Upper lobe of left lung (tissue), 4 donors: ENCODE measurements at regions not wholly inside any gene's neighbourhood (a gene's known extent, or its start where the extent isn't known, plus 50 kb on each side); places are given as distances from the start of the nearest gene placed in this dataset.

Experiments used
- EP300 ChIP-seq, 4 donors: sonication (generic); formaldehyde crosslinking; IDR thresholded peaks; one replicate each; pipeline ENCODE4 v1.5.1; 2017; ENCODE audit warnings: antibody characterized with exemption in 4 of 4, control low read depth in 2 of 4
- POLR2A ChIP-seq, 4 donors: fragments of 450-650 bp; IDR thresholded peaks; one replicate each; pipeline ENCODE4 v1.5.1; 2016 to 2017; ENCODE audit warnings: antibody characterized with exemption in 4 of 4, mild to moderate bottlenecking in 2 of 4
- TF ChIP-seq, protein P1 (sequence below), 6 experiments: fragments of 450-650 bp in 4 of 6; fragments of 200-600 bp in 2 of 6; sonication (generic) in 2 of 6; IDR thresholded peaks; one replicate each; pipeline ENCODE4 v1.5.1; 2016 to 2019; ENCODE audit warnings: antibody characterized with exemption in 6 of 6

GRCh38 chr5:93311881-93312280 lies 269.1 kb downstream of the NR2F1-AS1 start:
- TF ChIP-seq POLR2A (IDR thresholded peaks at IDR 0.05) (no peak), EP300 (IDR thresholded peaks at IDR 0.05) (no peak)
- TF ChIP-seq, protein P1, sequence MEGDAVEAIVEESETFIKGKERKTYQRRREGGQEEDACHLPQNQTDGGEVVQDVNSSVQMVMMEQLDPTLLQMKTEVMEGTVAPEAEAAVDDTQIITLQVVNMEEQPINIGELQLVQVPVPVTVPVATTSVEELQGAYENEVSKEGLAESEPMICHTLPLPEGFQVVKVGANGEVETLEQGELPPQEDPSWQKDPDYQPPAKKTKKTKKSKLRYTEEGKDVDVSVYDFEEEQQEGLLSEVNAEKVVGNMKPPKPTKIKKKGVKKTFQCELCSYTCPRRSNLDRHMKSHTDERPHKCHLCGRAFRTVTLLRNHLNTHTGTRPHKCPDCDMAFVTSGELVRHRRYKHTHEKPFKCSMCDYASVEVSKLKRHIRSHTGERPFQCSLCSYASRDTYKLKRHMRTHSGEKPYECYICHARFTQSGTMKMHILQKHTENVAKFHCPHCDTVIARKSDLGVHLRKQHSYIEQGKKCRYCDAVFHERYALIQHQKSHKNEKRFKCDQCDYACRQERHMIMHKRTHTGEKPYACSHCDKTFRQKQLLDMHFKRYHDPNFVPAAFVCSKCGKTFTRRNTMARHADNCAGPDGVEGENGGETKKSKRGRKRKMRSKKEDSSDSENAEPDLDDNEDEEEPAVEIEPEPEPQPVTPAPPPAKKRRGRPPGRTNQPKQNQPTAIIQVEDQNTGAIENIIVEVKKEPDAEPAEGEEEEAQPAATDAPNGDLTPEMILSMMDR (IDR thresholded peaks at IDR 0.05) = no peak
